OCI-LY1 (cell line): ENCODE measurements at regions not wholly inside any gene's neighbourhood (a gene's known extent, or its start where the extent isn't known, plus 50 kb on each side); places are given as distances from the start of the nearest gene placed in this dataset.

ENCODE experiments used
- CTCF ChIP-seq: fragments of 200-600 bp; sonication (generic), shearing (Covaris generic); IDR thresholded peaks from 2 replicates; pipeline ENCODE4 v1.5.1; 2017; ENCODE audit warnings: mild to moderate bottlenecking, antibody characterized with exemption, low read length, moderate library complexity, mixed read lengths
- EZH2 ChIP-seq: fragments of 200-600 bp; sonication (generic), shearing (Covaris generic); IDR thresholded peaks from 2 replicates; pipeline ENCODE4 v1.8.0; 2017; ENCODE audit warnings: borderline replicate concordance, mixed run types, mild to moderate bottlenecking, antibody characterized with exemption, low read length, moderate library complexity, mixed read lengths

- no peak for TF ChIP-seq CTCF
- TF ChIP-seq EZH2 = no peak
Measured at GRCh38 chr16:86755571-86756006, 177.2 kb downstream of the FOXL1 start.
